ENCODE measurements at regions not wholly inside any gene's neighbourhood (a gene's known extent, or its start where the extent isn't known, plus 50 kb on each side); places are given as distances from the start of the nearest gene placed in this dataset.

GRCh38 chr2:114076961-114077360 lies 187.1 kb downstream of the ACTR3 start:
- no peak for TF ChIP-seq EZH2 (IDR thresholded peaks at IDR 0.05; ENCODE audit: borderline replicate concordance, low read length)
- no peak for TF ChIP-seq CTCF (IDR thresholded peaks at IDR 0.05; ENCODE audit: low read length)

Measured in OCI-LY1 (cell line).